CD4-positive, alpha-beta T cell treated with Interleukin-6 for 4 hours (primary cell): ENCODE measurements at regions not wholly inside any gene's neighbourhood (a gene's known extent, or its start where the extent isn't known, plus 50 kb on each side); places are given as distances from the start of the nearest gene placed in this dataset.
A peak's percentile ranks its signal among the peaks of the same experiment; 100 is the strongest.
"Not testable (repeated sequence)": the region's sequence is repeated elsewhere in the genome, so short reads cannot be mapped to it uniquely, and the experiment has no call there.

Source experiments
- DNase-seq: peaks from one replicate; pipeline ENCODE4 v3.0.0-alpha.2; 2020; ENCODE audit warnings: mixed read lengths

DNA sequence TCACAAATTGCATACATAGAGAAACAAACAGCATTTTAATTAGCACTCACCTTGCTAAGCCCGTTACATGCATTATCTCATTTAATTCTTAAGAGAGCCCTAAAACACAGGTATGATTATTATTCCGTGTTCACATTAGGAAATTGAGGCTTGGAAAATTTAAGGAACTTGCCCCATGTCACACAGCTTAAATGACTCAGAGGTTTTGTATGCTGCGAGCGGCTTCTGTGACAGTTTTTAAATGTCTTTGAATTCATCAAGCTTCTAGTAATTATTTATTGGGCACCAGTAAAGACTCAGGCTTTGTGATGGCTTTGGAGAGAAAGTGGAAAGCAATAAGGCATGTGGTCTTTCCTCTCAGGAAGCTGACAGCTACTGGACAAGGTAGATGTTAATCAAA, 166.7 kb upstream of the THBS1 start:
- DNase-seq = no peak

DNA sequence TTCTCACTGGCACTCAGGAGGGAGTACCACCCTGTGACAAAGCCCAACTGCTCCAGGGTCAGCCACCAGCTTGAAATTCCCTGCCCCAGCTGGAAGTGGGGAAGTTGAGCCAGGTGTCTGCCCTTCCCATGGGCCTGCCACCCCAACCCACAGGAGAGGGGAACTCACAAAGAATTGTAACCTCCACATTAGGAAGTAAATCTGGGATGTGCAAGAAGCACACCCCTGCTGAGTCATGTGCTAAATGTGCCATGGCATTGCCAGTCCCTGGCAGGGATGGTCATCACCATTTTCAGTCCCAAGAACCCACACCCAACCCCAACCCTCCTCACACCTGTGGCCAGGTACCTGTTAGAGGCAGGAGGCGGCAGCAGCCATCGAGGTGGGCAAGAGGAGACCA, 165.2 kb upstream of the THBS1 start:
- no peak for DNase-seq

DNA sequence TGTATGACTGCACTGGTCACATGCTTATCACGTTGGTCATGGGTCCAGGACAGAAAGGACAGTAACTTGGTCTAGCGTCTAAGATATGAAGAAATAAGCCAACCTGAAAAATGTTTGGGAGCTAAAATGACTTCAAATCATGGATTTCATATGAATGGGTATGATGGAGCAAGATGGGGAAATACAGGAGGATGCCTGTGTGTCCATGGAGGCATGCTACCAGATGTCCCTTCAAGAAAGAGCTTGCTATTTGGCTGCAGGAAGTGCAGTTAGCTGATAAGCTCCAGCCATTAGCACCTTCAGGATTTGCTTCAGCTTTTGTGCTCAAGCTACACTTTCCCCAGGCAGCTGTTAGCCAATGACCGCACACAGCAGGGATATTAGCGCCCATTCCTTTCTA, 164.6 kb upstream of the THBS1 start:
- DNase-seq = no peak

DNA sequence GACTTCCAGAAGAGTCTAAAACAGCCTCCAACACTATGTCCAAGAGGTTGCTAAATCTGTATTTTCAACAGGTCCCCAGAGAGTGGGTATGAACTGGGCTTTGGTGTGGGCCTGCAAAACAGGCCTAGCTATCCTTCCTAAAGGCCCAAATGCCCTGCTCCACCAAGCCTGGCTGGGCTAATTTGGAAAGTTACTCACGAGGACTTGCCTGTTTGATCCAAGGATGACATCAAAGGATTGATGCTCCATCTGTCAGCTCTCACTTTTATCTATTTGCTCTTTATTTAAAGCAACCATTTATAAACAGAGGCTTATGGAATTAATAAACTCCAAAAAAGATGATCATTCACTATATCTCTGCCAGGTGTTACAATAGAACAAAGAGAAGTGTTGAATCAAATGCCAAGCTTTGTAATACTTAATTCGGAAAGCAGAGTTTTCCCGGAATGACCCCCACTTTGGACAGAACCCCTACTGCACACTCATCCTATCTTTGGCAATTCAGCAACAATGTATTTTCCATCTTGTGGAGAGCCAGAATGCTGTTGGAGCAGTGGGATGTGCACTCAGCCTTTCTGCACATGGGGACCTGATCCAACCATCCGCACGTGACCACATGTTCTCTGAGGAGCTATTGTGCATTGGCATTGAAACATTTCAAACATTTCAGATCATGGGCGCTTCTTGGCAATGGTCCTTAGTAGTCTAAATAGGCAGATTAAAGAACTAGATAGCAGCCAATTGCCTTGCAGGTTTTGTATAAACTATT, 163.3 kb upstream of the THBS1 start:
- DNase-seq = no peak

DNA sequence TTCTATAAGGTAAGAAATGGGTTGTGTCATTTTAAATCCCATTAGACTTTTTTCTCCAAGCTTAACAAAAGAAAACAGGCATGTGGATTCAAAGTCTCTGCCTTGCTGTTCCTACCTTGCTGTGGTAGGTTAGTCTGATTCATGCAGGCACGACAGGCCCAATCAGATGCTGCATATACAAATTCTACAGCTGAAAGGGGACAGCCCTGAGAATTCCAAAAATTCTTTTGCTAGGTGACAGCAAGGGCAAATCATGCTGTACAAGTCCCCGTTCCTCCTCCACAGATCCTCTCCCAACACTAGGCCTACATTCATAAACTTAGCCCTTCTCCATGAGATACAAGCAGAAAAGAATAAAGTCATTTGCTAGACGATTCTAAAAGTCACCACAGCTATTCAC, 161.2 kb upstream of the THBS1 start:
- no peak for DNase-seq

DNA sequence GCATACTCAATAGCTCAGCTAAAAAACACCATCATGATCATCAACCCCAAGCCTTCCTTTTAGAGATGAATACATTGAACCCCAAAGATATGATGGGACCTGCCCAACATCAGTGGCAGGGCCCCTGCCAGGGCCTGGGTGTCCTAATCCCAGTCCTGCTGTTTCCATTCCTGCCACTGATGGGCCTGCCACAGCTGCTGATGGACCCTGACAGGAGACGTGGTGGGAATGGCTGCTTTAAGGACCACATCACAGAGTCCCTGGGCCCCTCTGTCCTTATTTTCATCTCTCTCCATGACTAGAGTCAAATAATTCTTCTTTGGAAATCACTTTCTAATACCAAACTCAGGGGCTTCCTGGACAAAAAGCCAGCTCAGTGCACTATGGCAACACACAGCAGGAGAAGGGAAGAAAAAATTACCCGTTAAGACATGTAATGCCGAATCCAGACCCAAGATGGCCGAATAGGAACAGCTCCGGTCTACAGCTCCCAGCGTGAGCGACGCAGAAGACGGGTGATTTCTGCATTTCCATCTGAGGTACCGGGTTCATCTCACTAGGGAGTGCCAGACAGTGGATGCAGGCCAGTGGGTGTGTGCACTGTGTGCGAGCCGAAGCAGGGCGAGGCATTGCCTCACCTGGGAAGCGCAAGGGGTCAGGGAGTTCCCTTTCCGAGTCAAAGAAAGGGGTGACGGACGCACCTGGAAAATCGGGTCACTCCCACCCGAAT, 160.6 kb upstream of the THBS1 start:
- not testable (repeated sequence) for DNase-seq

DNA sequence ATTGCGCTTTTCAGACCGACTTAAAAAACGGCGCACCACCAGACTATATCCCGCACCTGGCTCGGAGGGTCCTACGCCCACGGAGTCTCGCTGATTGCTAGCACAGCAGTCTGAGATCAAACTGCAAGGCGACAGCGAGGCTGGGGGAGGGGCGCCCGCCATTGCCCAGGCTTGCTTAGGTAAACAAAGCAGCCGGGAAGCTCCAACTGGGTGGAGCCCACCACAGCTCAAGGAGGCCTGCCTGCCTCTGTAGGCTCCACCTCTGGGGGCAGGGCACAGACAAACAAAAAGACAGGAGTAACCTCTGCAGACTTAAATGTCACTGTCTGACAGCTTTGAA, 160.1 kb upstream of the THBS1 start:
- DNase-seq = not testable (repeated sequence)

DNA sequence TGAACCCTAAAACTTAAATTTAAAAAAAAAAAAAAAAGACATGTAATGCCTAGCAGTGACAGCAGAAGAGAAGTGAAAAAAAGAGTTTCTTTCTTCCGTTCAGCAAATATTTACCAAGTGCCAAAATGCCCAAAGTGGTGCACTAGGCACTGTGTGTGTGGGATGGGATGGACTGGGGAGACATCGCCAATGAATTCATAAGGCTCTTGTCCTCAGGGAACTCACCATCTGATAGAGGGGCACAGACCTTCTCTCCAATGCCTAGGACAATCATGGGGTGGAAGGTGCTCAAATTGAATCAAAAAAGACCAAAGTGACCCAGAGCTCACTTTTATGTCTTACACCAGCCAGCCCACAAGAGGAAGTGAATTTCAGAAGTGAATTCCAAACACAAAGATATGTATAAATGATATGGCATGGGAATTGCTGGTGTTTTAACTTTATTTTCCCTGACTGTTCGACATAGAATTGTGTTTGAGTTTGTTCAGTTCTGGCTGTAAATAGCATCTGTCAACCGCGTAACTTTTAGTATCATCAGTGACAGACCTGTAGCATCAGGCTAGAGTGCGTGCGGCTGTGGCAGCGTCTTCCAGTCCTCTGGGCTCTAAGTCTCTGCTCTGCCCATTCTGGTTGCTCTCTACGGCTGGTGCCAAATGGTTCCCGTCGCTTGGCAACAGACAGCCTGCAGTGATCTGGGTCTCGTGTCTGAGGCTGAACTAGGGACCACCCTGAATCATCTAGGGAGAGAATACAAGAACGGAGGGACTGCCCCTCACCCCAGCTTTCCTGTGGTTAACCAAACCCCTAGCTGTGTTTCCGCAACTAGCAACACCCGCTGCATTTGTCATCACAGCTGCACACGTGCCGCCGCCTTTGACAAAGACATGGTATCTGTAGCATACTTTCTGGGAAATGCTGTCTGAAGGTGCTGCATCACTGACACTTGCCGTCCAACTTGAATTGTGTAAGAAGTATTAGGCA, 154.0 kb upstream of the THBS1 start:
- peak; percentile 62 for DNase-seq

DNA sequence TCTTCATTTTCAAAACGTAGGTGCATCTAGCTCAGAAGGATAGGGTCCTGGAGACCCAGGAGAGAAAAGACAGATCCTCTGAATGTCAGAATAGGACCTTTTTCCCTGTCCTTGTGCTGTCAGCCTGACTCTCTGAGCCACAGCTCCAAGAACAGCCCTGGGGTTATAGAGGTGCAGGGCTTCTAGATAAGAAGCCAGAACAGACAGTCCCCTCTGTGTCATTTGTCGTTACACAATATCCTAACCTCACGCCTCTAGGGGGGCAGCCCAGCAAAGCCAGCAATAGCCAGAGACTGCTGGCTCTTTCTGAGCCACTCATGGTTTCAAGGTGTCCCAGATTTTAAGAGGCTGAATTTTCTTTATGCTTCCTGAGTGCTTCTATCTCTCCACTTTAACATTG, 153.2 kb upstream of the THBS1 start:
- DNase-seq = no peak

DNA sequence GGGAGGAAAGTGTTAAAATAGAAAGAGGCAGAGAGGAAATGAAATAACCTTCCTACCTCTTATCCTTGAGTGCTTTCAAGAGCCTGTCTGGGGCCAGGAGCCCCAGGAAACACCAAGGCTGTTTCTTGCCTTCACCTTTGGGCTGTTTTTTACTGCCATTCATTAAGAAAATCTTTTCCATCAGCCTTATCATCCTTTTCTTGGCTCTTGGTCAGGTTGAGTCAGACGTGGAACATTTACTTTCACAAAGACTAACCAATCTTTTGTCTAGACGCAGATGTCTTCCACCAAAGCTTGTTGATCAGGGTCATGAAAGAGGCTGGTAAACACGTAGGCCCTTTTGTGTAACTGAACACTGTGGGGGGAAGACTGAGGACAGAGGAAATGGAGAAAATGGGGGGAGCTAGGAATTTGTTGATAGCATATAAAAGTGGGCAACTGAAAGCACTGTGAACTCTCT, 151.0 kb upstream of the THBS1 start:
- DNase-seq = no peak

DNA sequence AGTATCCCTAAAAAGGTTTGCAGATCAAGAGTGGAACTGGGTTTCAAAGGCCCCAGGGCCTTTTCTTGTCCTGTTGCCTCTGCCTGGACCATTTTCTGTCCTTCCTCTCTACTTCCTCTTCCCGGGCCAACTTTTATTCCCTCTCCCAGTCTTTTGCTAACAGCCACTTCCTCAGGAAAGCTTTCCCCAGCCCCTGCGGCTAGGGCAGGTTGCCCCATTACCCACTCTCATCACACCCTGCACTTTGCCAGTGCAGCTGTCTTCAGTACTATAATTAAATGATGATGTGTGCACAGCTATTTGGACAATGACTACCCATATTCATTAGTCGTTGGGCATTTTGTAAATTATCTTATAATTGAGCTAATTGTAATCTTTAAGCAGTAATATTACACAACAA, 150.5 kb upstream of the THBS1 start:
- DNase-seq = no peak

DNA sequence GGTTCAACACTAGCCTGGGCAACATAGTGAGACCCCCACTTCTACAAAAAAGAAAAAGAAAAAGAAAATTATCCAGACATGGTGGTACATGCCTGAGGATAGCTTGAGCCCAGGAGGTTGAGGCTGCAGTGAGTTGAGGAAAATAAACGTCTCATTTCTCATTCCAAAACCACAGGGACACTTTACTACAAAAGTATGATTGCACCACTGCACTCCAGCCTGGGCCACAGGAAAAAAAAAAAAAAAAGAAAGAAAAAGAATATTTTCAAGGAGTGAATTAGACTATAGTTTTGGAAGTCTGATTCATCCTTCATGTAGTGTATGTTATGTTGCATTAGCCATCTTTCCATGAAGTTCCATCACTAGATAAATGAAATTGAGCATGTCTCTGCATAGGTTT, 149.5 kb upstream of the THBS1 start:
- DNase-seq = no peak

DNA sequence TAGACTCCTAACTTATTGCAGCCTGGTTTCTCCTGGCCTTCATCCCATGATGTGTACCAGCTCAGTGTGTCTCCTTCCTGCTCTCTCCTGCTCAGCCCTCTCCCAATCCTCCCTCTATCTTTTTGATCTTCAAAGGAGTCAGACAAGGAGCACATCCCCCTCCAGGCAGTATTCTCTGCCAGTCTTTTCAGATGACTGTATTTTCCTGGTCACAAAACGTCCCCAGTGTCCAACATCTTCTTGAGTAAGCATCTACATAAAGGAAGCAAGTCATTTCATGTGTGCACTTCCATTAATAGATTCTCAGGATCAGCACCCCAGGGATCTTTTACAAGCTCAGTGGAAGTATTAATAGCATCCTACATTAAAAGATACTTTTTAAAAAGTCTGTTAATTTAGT, 148.9 kb upstream of the THBS1 start:
- DNase-seq = no peak

DNA sequence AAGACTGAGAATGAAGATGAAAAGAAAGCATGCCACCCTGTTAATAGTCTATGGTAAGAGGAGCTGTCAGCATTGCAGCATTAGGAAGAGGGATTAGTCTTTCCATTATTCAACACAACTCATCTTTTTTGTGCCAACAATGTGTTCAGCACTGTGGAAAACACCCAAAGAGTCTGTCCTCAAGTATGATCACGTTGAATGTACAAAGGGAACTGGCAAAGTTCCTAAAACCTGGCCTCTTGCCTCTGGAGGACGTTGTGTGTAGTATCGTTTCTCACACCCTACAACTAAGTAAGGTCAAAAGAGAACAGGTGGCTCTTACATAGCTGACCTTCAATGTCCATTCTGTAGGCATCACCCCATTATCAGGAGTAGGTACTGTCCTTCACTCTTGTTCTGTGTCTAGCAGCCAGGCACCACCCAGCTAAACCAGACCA, 147.9 kb upstream of the THBS1 start:
- no peak for DNase-seq

DNA sequence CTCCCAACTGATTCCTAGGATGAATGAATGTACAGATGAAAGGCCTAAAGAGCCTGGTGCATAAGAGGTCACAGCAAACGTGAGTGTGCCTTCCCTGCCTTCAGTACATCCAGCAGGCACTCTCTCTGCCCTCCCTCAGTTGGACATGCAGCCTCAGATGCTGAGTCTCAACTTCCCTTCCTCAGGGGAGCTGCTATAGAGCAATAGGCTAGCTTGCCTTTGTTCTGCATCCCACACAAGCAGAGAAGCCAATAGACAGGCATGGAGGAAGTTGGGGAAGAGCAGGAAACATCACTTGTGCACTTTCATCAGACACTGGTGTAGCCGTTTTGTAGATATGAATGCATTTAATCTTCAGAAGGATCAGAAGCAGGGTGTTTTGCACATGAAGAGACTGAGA, 147.5 kb upstream of the THBS1 start:
- no peak for DNase-seq

DNA sequence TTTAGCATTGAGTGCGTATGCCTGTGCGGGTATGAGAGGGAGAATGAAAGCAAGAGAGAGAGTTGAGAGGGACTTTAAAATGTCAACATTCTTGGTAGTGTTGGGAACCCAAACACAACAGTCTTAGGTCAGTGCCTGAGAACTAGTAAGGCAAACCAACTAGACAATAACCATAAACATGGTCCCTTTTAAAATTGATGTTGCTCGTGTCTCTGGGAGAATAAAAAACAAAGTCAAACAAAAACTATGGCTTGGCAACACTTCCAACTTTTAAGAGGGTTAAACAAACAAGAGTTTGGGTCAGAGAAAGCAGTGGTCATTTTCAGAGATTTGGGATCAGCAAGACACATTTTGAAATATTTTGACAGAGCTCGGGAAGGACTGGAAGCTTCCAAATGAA, 146.7 kb upstream of the THBS1 start:
- DNase-seq = no peak

DNA sequence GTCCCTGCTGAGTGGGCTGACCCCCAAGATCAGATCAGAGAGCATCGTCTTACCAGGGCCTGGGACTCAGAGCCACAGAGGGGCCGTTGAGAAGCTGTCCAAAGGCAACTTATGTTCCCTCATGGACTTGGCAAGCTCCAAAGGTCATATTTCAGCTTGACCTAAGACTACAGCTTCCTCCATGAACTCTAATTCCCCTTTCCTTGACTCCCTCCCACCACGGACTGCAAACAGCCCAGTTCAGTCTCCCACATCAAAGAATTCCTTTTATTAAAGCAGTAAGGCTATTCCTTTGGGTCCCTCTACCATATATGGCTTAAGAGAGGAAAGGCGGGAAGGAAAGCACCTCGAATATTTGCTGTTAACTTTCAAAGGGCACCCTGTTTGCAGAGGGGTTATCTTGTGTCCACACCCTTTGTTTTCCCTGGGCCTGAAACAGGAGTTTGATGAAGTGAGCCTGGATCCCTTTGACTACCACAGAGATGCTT, 146.1 kb upstream of the THBS1 start:
- no peak for DNase-seq

DNA sequence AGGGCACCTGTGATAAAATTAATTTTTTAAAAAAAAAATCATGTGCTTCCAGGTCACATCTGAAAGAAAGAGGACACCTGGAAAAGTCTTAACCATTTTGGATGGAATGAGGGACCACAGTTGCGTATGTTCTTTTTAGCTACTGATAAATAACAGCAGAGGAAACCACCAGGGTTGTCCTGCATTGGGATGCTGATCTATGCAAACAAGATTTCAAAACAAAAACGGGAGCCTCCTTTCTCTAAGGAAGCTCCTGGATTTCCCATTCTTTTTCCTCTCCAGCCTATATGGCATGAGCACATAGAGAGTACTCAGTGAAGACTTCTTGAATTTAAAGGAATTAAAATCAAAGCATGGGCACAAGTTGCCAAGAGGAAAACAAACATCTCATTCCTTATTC, 145.6 kb upstream of the THBS1 start:
- no peak for DNase-seq

DNA sequence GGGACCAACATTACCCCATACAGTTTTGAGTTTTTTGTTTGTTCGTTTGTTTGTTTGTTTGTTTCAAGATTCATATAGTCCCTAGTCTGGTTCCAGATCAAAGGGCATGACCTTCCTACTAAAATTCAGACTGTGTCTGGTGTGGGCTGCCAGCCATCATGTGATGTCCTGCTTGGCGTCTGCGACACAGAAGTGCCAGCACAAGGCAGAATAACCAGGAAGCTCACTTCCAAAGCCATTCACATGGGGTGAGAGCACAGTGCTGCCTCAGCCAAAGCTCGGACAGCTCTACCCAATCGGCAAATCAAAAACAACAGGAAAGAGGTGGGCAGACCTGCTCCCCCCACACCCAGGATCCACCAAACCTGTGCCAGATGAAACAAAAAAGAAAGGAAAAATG, 142.6 kb upstream of the THBS1 start:
- DNase-seq = no peak

DNA sequence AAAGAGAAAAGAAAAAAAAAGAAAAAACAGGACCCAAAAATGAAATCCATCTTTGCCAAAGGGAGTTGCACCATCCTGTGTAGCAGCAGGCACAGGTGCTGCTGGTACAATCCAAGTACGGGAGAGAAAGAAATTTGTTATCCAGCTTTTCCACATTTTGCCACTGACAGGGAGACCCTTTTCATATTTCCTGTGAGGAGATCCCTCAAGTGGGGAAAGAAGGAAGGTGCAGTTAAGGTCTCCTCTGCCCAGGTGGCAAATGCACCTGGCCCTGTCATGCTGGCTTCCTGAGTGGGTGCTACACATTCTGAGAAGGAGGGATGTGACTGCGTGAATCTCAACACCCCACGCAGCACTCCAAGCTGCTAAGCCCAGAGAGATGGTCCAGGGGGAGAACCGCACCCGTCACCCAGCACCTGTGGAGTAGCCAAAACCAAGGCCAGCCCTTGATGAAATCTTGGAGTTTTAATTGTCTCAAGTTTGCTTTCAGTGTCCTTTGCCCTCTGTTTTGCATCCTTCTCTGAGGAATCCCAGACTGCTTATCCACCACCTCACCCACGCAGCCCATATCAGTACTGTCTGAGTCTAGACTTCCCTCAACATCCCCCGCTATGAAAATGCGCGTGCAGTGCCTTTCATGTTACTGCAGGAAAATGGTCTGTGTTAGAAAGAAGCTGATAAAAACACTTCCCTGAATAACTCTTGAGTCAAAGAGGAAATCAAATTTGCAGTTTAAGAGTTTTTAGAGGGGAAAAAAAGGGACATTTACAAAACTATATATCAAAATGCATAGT, 141.9 kb upstream of the THBS1 start:
- DNase-seq = no peak

DNA sequence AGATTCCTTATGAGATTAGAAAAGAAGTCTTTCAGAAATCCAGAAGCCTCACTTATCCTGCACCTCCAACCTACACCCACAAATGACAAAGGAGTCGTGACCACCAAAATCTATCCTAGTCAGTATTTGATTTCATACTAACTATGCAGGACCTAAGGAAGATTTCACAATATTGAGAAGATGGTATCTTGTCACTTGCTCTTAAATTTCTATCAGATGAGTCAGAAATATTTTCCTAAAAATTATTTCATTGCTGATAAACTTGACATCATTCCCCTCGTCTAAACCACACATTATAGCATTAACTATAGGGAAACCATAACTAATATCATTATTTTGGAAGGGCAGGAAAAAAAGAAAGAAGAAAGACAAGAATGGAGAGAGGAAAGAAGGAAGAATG, 138.0 kb upstream of the THBS1 start:
- DNase-seq = no peak

DNA sequence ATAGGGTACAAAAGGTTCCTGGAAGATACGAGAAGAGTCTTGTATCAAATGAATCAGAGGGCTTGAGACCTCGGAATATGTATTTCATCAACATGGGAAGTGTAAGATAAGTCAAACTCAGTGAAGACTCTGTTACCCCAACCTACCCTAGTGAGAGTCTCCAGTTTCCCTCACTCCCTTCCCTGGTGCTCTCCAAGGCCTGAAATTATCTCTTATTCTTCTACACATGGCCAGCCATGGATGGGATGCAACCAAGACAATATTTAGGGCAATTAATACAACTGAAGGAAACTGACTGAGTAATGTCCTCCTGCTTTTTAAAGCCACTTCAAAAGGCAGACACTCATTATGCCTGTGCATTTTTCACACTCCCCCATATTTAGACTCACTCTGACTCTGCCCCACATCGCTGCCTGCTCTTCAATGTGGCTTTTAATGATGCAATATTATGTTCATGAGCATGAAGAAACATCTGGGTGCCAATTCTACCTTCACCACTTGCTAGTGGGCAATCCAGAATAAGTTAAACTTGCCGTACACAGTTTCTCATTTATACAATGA, 137.1 kb upstream of the THBS1 start:
- no peak for DNase-seq
